Endodermal cell (in vitro differentiated cells): ENCODE measurements at regions not wholly inside any gene's neighbourhood (a gene's known extent, or its start where the extent isn't known, plus 50 kb on each side); places are given as distances from the start of the nearest gene placed in this dataset.

Source experiments
- DNase-seq: peaks from one replicate; pipeline ENCODE4 v3.0.0-alpha.2; 2017
- H3K27ac ChIP-seq: 2 replicates; pipeline ENCODE4 v1.5.1; 2013; ENCODE audit warnings: mild to moderate bottlenecking, low read depth, low read length, moderate library complexity
- H3K27me3 ChIP-seq: 2 replicates; pipeline ENCODE4 v1.6.1; 2013; ENCODE audit warnings: mild to moderate bottlenecking, low read length, moderate library complexity; ENCODE audit not compliant: insufficient read depth, control insufficient read depth, poor library complexity, severe bottlenecking
- H3K36me3 ChIP-seq: 2 replicates; pipeline ENCODE4 v1.7.0; 2013; ENCODE audit warnings: mild to moderate bottlenecking, low read length, moderate library complexity; ENCODE audit not compliant: control insufficient read depth, insufficient read depth
- H3K4me1 ChIP-seq: one replicate; pipeline ENCODE4 v1.7.0; 2013; ENCODE audit warnings: low read length; ENCODE audit not compliant: control insufficient read depth, insufficient read depth
- H3K4me3 ChIP-seq: 2 replicates; pipeline ENCODE4 v1.5.1; 2013; ENCODE audit warnings: mild to moderate bottlenecking, low read length, moderate library complexity
- H3K9ac ChIP-seq: 2 replicates; pipeline ENCODE4 v1.6.1; 2013; ENCODE audit warnings: mild to moderate bottlenecking, low read length, moderate library complexity; ENCODE audit not compliant: poor library complexity, severe bottlenecking; ENCODE audit errors: extremely low read depth
- H3K9me3 ChIP-seq: 2 replicates; pipeline ENCODE4 v1.6.1; 2013; ENCODE audit warnings: mild to moderate bottlenecking, low read length, moderate library complexity; ENCODE audit not compliant: control insufficient read depth
- H3K27ac Mint-ChIP-seq: 2 replicates; pipeline ENCODE4 v1.8.0; 2020; ENCODE audit warnings: mixed read lengths
- H3K27me3 Mint-ChIP-seq: 2 replicates; pipeline ENCODE4 v1.8.0; 2021; ENCODE audit warnings: mild to moderate bottlenecking, mixed read lengths; ENCODE audit not compliant: insufficient read depth
- H3K36me3 Mint-ChIP-seq: 2 replicates; pipeline ENCODE4 v1.8.0; 2020; ENCODE audit warnings: low read depth, mixed read lengths
- H3K4me1 Mint-ChIP-seq: 2 replicates; pipeline ENCODE4 v1.8.0; 2020; ENCODE audit warnings: mixed read lengths
- H3K4me3 Mint-ChIP-seq: 2 replicates; pipeline ENCODE4 v1.8.0; 2020; ENCODE audit warnings: mild to moderate bottlenecking, moderate library complexity, mixed read lengths
- H3K9me3 Mint-ChIP-seq: 2 replicates; pipeline ENCODE4 v1.8.0; 2020; ENCODE audit warnings: mild to moderate bottlenecking, mixed read lengths
- CTCF ChIP-seq: fragments of 200-600 bp; sonication (generic); conservative IDR thresholded peaks from 2 replicates; pipeline ENCODE4 v1.5.0; 2021; ENCODE audit warnings: antibody characterized with exemption, mild to moderate bottlenecking
- WGBS, 2 experiments: methylation state at CpG; one replicate each; pipeline versions ENCODE4 v1.1.5 to v1.1.7; 2013; ENCODE audit warnings: missing lambda C conversion rate in 2 of 2, mixed read lengths in 1 of 2; ENCODE audit not compliant: insufficient coverage in 1 of 2, insufficient read length in 1 of 2; 5-methylcytosine and 5-hydroxymethylcytosine counted together

- Histone ChIP-seq H3K27me3 (no peaks in the 10 kb centered on the region), H3K4me3 (no peak overlapping the region), H3K4me1 (no peaks in the 10 kb centered on the region), H3K9me3 (no peaks in the 10 kb centered on the region), H3K9ac (no peak overlapping the region), H3K27ac (no peak overlapping the region), H3K36me3 (no peaks in the 10 kb centered on the region)
- Mint-ChIP-seq H3K36me3 (no peaks in the 10 kb centered on the region), H3K27me3 (no peaks in the 10 kb centered on the region), H3K4me1 (peaks cover 5% of the 10 kb centered on the region), H3K4me3 (no peak overlapping the region), H3K9me3 (no peaks in the 10 kb centered on the region), H3K27ac (no peak overlapping the region)
- no peak for TF ChIP-seq CTCF
- WGBS, 2 experiments: 80 to 87% methylated on average over 1 to 6 of the region's 6 CpGs
- no peak for DNase-seq
These were observed 939.9 kb upstream of the SOX9 start for GRCh38 chr17:71180801-71181385.

GRCh38 chr17:71183066-71183660, 937.7 kb upstream of the SOX9 start:
- Histone ChIP-seq H3K4me3 (no peak overlapping the region), H3K9ac (no peak overlapping the region), H3K9me3 (no peaks in the 10 kb centered on the region), H3K27ac (no peak overlapping the region), H3K4me1 (no peaks in the 10 kb centered on the region), H3K36me3 (no peaks in the 10 kb centered on the region), H3K27me3 (no peaks in the 10 kb centered on the region)
- H3K4me1 Mint-ChIP-seq: no peaks in the 10 kb centered on the region
- H3K4me3 Mint-ChIP-seq: no peak overlapping the region
- no peak for TF ChIP-seq CTCF
- DNase-seq: no peak
- no peaks in the 10 kb centered on the region for H3K27me3 Mint-ChIP-seq
- no peak overlapping the region for H3K27ac Mint-ChIP-seq
- no peaks in the 10 kb centered on the region for H3K9me3 Mint-ChIP-seq
- no peaks in the 10 kb centered on the region for H3K36me3 Mint-ChIP-seq
- 86 to 90% methylated on average over 2 to 4 of the region's 4 CpGs for WGBS, 2 experiments

- no peak overlapping the region for H3K27ac ChIP-seq
- H3K36me3 ChIP-seq: no peaks in the 10 kb centered on the region
- H3K4me3 ChIP-seq: no peak overlapping the region
- no peak overlapping the region for H3K27ac Mint-ChIP-seq
- WGBS, 2 experiments: 91 to 100% methylated on average over 4 of the region's 4 CpGs
- H3K9me3 ChIP-seq: no peaks in the 10 kb centered on the region
- H3K27me3 Mint-ChIP-seq: no peaks in the 10 kb centered on the region
- H3K9ac ChIP-seq: no peak overlapping the region
- H3K27me3 ChIP-seq: no peaks in the 10 kb centered on the region
- H3K36me3 Mint-ChIP-seq: no peaks in the 10 kb centered on the region
- no peaks in the 10 kb centered on the region for H3K4me1 Mint-ChIP-seq
- no peak for DNase-seq
- no peak overlapping the region for H3K4me3 Mint-ChIP-seq
- no peak for TF ChIP-seq CTCF
- H3K4me1 ChIP-seq: no peaks in the 10 kb centered on the region
- H3K9me3 Mint-ChIP-seq: no peaks in the 10 kb centered on the region
These were observed 936.1 kb upstream of the SOX9 start for GRCh38 chr17:71184716-71185115.
